Renal pelvis (tissue), 1 donor: ENCODE measurements at regions not wholly inside any gene's neighbourhood (a gene's known extent, or its start where the extent isn't known, plus 50 kb on each side); places are given as distances from the start of the nearest gene placed in this dataset.

Experiments used
- DNase-seq: peaks from one replicate; pipeline ENCODE4 v3.0.0-alpha.2; 2013

GRCh38 chr2:145199042-145199441 lies 679.1 kb upstream of the ZEB2 start:
- peak; percentile 64 for DNase-seq

- DNase-seq: no peak
Observed at GRCh38 chr2:145198555-145198954, 678.6 kb upstream of the ZEB2 start.

- peak; percentile 22 for DNase-seq
Observed at GRCh38 chr2:145197944-145198343, 678.0 kb upstream of the ZEB2 start.

- peak; percentile 31 for DNase-seq
Observed at GRCh38 chr2:145194673-145195072, 674.8 kb upstream of the ZEB2 start.

- DNase-seq: no peak
Observed at GRCh38 chr2:145190031-145190703, 670.2 kb upstream of the ZEB2 start.

- no peak for DNase-seq
Observed at GRCh38 chr2:145186303-145186702, 666.4 kb upstream of the ZEB2 start.

GRCh38 chr2:145185696-145186095 lies 665.8 kb upstream of the ZEB2 start:
- no peak for DNase-seq

GRCh38 chr2:145184741-145185651 lies 665.1 kb upstream of the ZEB2 start:
- no peak for DNase-seq

- DNase-seq: no peak
Observed at GRCh38 chr2:145169285-145169684, 649.4 kb upstream of the ZEB2 start.

- no peak for DNase-seq
Observed at GRCh38 chr2:145168091-145168490, 648.2 kb upstream of the ZEB2 start.

- DNase-seq: no peak
Observed at GRCh38 chr2:145166731-145167302, 646.9 kb upstream of the ZEB2 start.

- DNase-seq: no peak
Observed at GRCh38 chr2:145161656-145162055, 641.7 kb upstream of the ZEB2 start.

GRCh38 chr2:145160855-145161254 lies 640.9 kb upstream of the ZEB2 start:
- DNase-seq: no peak

GRCh38 chr2:145159676-145160075 lies 639.8 kb upstream of the ZEB2 start:
- no peak for DNase-seq

GRCh38 chr2:145157741-145158591 lies 638.0 kb upstream of the ZEB2 start:
- DNase-seq: peak; percentile 71

- DNase-seq: peak; percentile 49
Observed at GRCh38 chr2:145157036-145157675, 637.2 kb upstream of the ZEB2 start.

GRCh38 chr2:145156199-145156598 lies 636.3 kb upstream of the ZEB2 start:
- no peak for DNase-seq

- DNase-seq: no peak
Observed at GRCh38 chr2:145155196-145155595, 635.3 kb upstream of the ZEB2 start.

GRCh38 chr2:145154731-145155130 lies 634.8 kb upstream of the ZEB2 start:
- DNase-seq: no peak

GRCh38 chr2:145146691-145147090 lies 626.8 kb upstream of the ZEB2 start:
- DNase-seq: no peak

GRCh38 chr2:145144131-145144728 lies 624.3 kb upstream of the ZEB2 start:
- no peak for DNase-seq
